ENCODE measurements at regions not wholly inside any gene's neighbourhood (a gene's known extent, or its start where the extent isn't known, plus 50 kb on each side); places are given as distances from the start of the nearest gene placed in this dataset.

GRCh38 chr1:91174734-91175133 lies 152.9 kb upstream of the ZNF644 start:
- H3K4me3 ChIP-seq, result no peak overlapping the region
- TF ChIP-seq, protein P1, sequence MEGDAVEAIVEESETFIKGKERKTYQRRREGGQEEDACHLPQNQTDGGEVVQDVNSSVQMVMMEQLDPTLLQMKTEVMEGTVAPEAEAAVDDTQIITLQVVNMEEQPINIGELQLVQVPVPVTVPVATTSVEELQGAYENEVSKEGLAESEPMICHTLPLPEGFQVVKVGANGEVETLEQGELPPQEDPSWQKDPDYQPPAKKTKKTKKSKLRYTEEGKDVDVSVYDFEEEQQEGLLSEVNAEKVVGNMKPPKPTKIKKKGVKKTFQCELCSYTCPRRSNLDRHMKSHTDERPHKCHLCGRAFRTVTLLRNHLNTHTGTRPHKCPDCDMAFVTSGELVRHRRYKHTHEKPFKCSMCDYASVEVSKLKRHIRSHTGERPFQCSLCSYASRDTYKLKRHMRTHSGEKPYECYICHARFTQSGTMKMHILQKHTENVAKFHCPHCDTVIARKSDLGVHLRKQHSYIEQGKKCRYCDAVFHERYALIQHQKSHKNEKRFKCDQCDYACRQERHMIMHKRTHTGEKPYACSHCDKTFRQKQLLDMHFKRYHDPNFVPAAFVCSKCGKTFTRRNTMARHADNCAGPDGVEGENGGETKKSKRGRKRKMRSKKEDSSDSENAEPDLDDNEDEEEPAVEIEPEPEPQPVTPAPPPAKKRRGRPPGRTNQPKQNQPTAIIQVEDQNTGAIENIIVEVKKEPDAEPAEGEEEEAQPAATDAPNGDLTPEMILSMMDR (IDR thresholded peaks at IDR 0.05), result no peak
- no peaks in the 10 kb centered on the region for H3K36me3 ChIP-seq
- no peak for ATAC-seq
- WGBS, 4 donors, result 81 to 88% (median 86%) methylated on average over 3 of the region's 3 CpGs
- no peaks in the 10 kb centered on the region for H3K9me3 ChIP-seq
- intact Hi-C loops (cut with DNase I), result no loop called here
- peaks cover 0 to 12% (median 0%) of the 10 kb centered on the region in 12 donors for H3K4me1 ChIP-seq
- H3K27me3 ChIP-seq, result peaks cover 0 to 22% (median 0%) of the 10 kb centered on the region in 9 donors
- H3K27ac ChIP-seq, result no peak overlapping the region
- no peak for DNase-seq

GRCh38 chr1:91173346-91173890 lies 151.6 kb upstream of the ZNF644 start:
- DNase-seq (no peak), ATAC-seq (no peak)
- Histone ChIP-seq H3K27me3 (peaks cover 0 to 22% (median 0%) of the 10 kb centered on the region in 9 donors), H3K36me3 (no peaks in the 10 kb centered on the region), H3K27ac (no peak overlapping the region), H3K9me3 (no peaks in the 10 kb centered on the region), H3K4me1 (peaks cover 0 to 12% (median 0%) of the 10 kb centered on the region in 12 donors), H3K4me3 (no peak overlapping the region)
- intact Hi-C loops (cut with DNase I), result no loop called here
- WGBS, 4 donors, result 44 to 55% (median 53%) methylated on average over 9 of the region's 9 CpGs
- TF ChIP-seq, protein P1 (IDR thresholded peaks at IDR 0.05), result no peak
- no peak for TF ChIP-seq POLR2A (IDR thresholded peaks at IDR 0.05)

DNA sequence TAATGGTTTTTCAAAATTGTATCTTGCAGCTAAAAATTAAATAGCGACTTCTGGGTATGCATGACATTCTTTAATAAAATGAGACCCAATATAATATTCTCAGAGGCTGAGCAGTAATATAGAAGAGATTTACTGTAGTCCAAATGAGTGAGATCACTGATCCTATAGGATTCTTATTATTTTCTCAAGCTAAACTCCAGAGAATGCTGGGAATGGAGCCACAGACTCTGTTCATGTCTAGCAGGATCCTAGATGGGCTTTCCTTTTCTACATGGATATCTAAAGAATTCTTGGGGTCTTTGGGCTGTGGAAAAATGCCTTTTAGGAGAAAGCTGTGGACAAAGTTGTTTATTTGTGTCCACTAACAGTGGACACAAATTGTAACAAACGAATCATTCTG lies 150.7 kb upstream of the ZNF644 start:
- 48 to 67% (median 64%) methylated on average over 2 of the region's 2 CpGs for WGBS, 4 donors
- intact Hi-C loops (cut with DNase I), result no loop called here
- no peak for DNase-seq
- Histone ChIP-seq H3K4me3 (no peak overlapping the region), H3K9me3 (no peaks in the 10 kb centered on the region), H3K27ac (no peak overlapping the region), H3K4me1 (peaks cover 0 to 12% (median 0%) of the 10 kb centered on the region in 12 donors), H3K36me3 (no peaks in the 10 kb centered on the region), H3K27me3 (peaks cover 0 to 25% (median 0%) of the 10 kb centered on the region in 9 donors)
- TF ChIP-seq, protein P1 (IDR thresholded peaks at IDR 0.05), result no peak
- TF ChIP-seq POLR2A (IDR thresholded peaks at IDR 0.05), result no peak
- no peak for ATAC-seq

GRCh38 chr1:91171898-91172297 lies 150.1 kb upstream of the ZNF644 start:
- peaks cover 0 to 30% (median 0%) of the 10 kb centered on the region in 9 donors for H3K27me3 ChIP-seq
- no peak overlapping the region for H3K27ac ChIP-seq
- TF ChIP-seq, protein P1 (IDR thresholded peaks at IDR 0.05), result no peak
- TF ChIP-seq POLR2A (IDR thresholded peaks at IDR 0.05), result no peak
- WGBS, 4 donors, result 67 to 81% (median 72%) methylated on average over 7 of the region's 7 CpGs
- ATAC-seq, result no peak
- intact Hi-C loops (cut with DNase I), result no loop called here
- DNase-seq, result no peak
- H3K4me1 ChIP-seq, result peaks cover 0 to 12% (median 0%) of the 10 kb centered on the region in 12 donors
- H3K36me3 ChIP-seq, result no peaks in the 10 kb centered on the region
- H3K4me3 ChIP-seq, result no peak overlapping the region
- no peaks in the 10 kb centered on the region for H3K9me3 ChIP-seq
